ENCODE measurements at regions not wholly inside any gene's neighbourhood (a gene's known extent, or its start where the extent isn't known, plus 50 kb on each side); places are given as distances from the start of the nearest gene placed in this dataset.
A peak's percentile ranks its signal among the peaks of the same experiment; 100 is the strongest.
"Not testable (repeated sequence)": the region's sequence is repeated elsewhere in the genome, so short reads cannot be mapped to it uniquely, and the experiment has no call there.

- peak; percentile 97 for DNase-seq
Observed at GRCh38 chr17:21551081-21551881, 141.0 kb upstream of the KCNJ18 start.

DNA sequence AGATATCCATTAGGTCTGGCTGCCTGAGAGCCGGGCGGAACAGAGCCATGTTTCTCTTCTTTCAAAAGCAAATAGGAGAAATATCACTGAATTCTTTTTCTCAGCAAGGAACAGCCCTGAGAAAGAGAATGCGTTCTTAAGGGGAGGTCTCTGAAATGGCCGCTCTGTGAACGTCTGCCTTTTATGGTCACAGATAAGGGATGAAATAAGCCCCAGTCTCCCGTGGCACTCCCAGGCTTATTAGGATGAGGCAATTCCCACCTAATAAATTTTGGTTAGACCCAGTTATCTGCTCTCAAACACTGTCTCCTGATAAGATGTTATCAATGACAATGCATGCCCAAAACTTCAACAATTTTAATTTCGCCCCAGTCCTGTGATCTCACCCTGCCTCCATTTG lies 133.4 kb upstream of the KCNJ18 start:
- not testable (repeated sequence) for DNase-seq

DNA sequence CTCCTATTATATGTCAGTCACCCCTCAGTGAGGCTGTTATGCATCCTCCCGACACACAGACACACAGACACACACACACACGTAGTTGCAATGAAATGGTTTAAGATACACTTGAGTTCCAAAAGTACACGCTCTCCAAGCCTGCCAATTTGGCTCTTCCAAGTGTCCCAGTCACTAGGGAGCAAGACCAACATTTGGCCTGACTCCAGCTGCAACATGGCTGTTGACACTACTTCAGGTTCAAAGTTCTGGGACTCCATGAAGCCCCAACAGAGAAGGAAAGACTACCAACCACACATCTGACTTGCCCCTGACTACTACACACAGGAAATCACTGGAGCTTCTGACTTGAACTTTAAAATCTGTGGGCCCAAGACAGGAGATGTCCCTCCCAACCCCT lies 128.1 kb upstream of the KCNJ18 start:
- DNase-seq = no peak

DNA sequence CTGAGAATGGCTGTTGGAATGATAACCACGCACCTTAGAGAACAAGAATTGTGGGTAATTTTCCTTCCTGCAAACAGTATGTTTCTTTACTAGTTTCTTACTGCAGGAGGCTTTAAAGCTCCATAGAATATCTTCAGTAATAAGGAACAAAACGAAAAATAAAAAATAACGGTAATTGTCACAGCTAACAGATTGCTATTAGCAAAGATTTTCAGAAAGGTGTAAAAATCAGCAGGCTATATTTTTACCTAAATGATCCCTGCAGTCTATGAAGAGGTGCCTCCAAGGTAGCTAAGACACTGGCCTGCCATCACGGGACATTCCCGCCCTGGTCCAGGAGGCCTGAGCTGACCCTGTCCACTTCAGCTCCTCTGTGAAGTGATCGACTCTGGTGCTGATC lies 127.6 kb upstream of the KCNJ18 start:
- not testable (repeated sequence) for DNase-seq

DNA sequence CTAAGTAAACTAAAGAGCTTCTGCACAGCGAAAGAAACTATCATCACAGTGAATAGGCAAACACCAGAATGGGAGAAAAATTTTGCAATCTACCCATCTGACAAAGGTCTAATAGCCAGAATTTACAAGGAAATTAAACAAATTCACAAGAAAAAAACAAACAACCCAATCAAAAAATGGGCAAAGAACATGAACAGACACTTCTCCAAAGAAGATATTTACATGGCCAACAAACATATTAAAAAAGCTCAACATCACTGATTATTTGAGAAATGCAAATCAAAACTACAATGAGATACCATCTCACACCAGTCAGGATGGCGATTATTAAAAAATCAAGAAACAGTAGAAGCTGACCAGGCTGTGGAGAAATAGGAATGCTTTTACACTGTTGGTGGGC lies 121.9 kb upstream of the KCNJ18 start:
- DNase-seq = not testable (repeated sequence)

- DNase-seq = not testable (repeated sequence)
Observed at GRCh38 chr17:21572148-21572547, 120.2 kb upstream of the KCNJ18 start.

DNA sequence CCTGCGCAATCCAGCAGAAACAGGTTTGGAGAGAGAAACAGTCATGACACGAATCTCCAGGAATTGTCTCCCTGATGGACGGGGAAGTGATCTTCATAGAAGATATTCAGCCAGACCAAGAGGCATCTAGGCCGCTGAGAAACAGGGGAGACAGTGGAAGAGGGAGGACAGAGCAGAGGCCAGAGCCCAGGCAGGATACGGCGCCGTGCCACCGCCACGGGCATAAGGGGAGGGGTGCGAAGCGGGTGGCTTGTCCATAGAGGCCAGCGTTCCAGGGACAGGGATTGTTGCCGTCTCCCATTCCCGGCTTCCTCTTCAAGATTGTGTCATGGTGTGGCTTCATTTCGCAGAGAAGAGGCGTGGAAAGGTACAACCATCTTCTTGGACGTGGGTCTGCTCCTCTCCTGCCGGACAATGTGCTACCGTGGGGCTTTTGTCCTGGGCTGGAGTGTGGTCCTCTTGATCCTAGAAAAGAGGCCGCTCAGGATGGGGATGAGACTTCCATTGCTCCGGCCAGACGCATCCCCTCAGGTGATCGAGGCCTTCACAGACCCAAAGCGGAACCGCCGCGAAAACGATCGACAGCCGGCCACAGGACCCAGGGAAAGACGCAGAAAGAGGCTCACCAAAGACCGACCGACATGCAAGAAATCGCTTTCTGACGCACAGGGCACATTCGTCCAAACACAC lies 118.9 kb upstream of the KCNJ18 start:
- not testable (repeated sequence) for DNase-seq

DNA sequence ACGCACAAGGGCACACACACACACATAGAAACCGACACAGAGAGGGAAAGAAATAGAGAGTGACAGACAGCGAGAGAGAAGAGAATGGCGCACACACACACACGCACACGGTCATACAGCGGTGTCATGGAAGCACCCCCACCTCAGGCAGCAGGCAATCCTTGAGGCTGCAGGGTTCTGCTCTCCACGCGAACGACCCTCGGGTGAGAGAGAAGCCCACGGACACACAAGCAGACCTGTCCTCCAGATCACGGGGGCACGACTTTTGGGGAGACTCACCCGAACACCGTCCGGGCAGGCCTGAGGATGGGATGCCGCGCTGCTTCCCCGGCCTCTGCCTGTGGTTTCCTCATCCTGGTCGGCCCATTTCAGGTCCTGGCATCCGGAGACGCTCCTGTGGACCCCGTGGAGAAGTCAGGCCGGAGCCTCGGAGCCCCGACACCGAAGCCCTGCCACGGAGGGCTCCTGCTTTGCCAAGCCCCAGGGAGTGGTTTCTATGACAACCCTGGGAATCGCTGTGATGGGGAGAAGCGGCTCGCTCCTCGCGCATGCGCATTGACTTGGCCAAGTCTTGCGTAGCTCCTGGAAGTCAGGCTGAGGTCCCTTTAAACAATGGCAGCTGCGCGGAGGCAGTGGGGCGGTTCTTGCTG lies 118.2 kb upstream of the KCNJ18 start:
- peak; percentile 36 for DNase-seq

DNA sequence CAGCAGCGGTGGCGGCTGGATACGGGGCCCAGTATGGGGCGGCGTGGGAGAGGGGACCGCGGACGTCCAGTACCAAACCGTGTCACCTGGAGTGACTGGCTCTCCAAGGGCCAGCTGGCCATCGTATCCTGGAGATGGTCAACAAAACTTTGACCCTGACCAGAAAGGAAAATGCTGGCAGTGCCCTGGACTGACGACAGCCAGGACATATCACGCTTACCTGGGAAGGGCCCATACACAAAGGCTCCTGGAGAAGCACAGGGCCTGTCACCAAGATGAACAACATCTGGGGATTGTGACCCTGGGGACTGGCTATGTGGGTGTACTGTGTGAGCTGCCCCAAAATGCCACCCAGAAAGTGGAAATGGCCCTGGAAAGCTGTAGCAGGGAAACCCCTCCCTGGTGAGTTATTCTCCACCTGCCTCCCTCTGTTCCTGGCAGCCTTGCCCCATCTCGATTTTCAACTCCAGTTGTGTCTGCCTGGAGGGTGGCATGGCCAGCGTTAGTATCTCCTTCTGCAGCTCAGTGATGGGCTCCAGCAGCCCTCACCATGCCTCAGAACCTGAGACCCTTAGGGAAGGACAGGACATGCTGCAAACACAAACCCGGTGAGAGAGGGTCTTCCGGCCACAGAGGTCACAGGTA lies 117.6 kb upstream of the KCNJ18 start:
- not testable (repeated sequence) for DNase-seq

- not testable (repeated sequence) for DNase-seq
Observed at GRCh38 chr17:21578783-21579182, 113.5 kb upstream of the KCNJ18 start.

DNA sequence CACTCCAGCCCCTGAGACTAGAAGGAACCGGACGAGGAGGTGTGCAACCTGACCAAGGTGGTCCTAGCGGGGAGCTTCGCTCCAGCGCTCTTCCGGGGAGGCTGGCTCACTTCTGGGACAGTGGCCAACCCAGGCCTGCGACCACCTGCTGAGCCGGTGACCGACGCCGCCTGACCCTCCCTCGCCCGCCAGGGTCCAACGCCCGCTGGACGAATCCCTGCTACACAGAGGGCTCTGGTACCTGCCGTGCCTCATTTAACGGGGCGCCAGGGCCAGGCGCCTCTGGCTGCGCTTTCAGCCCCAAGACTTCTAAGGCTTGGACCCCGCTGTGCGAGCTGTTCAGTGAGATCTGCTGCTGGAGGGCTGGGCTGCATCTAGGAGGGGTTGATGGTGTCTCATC lies 99.5 kb upstream of the KCNJ18 start:
- no peak for DNase-seq

- not testable (repeated sequence) for DNase-seq
Observed at GRCh38 chr17:21593452-21594105, 98.7 kb upstream of the KCNJ18 start.

DNA sequence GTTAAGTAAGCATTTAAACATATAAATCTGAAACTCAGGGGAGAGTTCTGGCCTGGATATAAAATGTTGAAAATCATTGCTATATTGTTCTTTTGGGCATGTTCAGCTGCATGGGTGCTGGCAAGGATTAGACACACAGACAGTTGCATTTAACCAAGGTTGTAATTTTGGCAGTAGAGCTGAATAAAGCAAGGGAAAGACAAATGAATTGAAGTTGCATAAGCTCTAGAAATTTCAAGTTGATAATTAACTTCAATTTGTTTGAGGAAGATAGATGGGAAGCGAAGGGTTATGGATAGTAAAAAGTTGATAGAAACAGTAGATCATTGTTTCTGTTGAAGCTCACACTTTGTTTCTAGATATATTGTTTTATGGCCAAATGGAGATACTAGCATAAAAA lies 97.2 kb upstream of the KCNJ18 start:
- DNase-seq = no peak

GRCh38 chr17:21602176-21602575 lies 90.1 kb upstream of the KCNJ18 start:
- DNase-seq = no peak

DNA sequence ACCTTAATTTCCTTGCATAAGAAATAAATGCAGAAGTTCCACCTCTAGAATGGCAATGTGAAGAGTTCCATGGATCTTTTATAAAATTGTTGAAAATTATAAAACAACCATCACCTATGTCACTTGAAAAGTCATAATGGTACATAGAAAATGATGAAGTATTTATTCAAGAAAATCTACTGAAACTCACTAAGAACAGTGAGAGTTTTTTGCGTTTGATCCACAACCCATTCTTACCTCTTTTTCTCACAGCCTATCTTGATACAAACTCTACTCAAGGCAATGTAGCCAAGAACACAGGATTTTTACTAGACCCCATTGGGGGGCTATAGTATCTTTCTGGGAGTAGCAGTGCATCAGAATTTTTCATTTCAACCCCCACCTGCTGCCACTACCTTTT lies 89.0 kb upstream of the KCNJ18 start:
- DNase-seq = not testable (repeated sequence)

DNA sequence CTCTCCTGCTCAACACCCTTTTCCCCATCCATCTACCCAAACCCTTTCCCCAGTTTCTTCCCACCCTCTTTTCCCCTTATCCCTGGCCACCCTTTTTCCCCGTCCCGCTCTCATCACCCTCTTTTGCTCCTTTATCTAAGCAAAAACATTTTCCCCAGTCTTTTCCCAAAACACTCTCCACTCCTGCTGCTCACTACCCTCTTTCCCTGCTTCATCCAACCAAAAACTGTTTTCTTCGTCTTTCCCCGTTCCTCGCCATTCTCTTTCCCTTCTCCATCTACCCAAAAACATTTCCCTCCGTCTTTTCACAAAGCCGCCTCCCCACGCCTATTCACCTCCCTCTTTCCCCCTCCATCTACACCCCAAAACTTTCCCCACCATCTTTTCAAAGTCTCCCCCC lies 80.9 kb upstream of the KCNJ18 start:
- not testable (repeated sequence) for DNase-seq

- not testable (repeated sequence) for DNase-seq
Observed at GRCh38 chr17:21612123-21613070, 79.9 kb upstream of the KCNJ18 start.

DNA sequence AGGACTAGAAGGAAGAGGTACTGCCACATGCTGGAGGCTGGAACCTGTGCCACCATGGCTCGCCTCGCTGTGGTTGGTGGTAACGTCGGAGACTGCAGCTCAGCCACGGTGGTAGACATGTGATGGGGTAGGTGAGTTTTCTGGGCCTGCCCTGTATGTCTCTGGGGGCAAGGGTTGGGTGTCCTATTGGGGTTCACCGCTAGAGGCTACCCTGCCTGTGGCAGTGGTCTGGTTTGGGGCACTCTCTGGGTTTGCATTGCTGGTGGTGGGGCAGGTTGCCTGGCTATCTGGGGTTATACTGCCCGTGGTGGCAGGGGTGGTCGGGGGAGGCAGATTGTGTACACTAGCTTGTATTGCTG lies 79.3 kb upstream of the KCNJ18 start:
- DNase-seq = no peak

GRCh38 chr17:21626987-21627386 lies 65.3 kb upstream of the KCNJ18 start:
- not testable (repeated sequence) for DNase-seq
